ENCODE measurements at regions not wholly inside any gene's neighbourhood (a gene's known extent, or its start where the extent isn't known, plus 50 kb on each side); places are given as distances from the start of the nearest gene placed in this dataset.
"Not testable (repeated sequence)": the region's sequence is repeated elsewhere in the genome, so short reads cannot be mapped to it uniquely, and the experiment has no call there.

GRCh38 chr7:65631236-65631635 is 241.6 kb upstream of the VKORC1L1 start:
- DNase-seq, result not testable (repeated sequence)

- DNase-seq, result not testable (repeated sequence)
Observed at GRCh38 chr7:65633587-65634404, 239.1 kb upstream of the VKORC1L1 start.

GRCh38 chr7:65638918-65639317 is 234.0 kb upstream of the VKORC1L1 start:
- not testable (repeated sequence) for DNase-seq

GRCh38 chr7:65639717-65640116 is 233.2 kb upstream of the VKORC1L1 start:
- DNase-seq, result not testable (repeated sequence)

- DNase-seq, result not testable (repeated sequence)
Observed at GRCh38 chr7:65643498-65643897, 229.4 kb upstream of the VKORC1L1 start.

- not testable (repeated sequence) for DNase-seq
Observed at GRCh38 chr7:65647153-65647964, 225.5 kb upstream of the VKORC1L1 start.

- DNase-seq, result not testable (repeated sequence)
Observed at GRCh38 chr7:65651174-65651573, 221.7 kb upstream of the VKORC1L1 start.

- DNase-seq, result not testable (repeated sequence)
Observed at GRCh38 chr7:65651826-65652592, 220.9 kb upstream of the VKORC1L1 start.

- not testable (repeated sequence) for DNase-seq
Observed at GRCh38 chr7:65652669-65653068, 220.2 kb upstream of the VKORC1L1 start.

- not testable (repeated sequence) for DNase-seq
Observed at GRCh38 chr7:65656494-65657188, 216.2 kb upstream of the VKORC1L1 start.

GRCh38 chr7:65683362-65683761 is 189.5 kb upstream of the VKORC1L1 start:
- not testable (repeated sequence) for DNase-seq

GRCh38 chr7:65699026-65699714 is 173.7 kb upstream of the VKORC1L1 start:
- DNase-seq, result not testable (repeated sequence)

GRCh38 chr7:65699715-65700356 is 173.0 kb upstream of the VKORC1L1 start:
- not testable (repeated sequence) for DNase-seq

- not testable (repeated sequence) for DNase-seq
Observed at GRCh38 chr7:65719123-65719798, 153.6 kb upstream of the VKORC1L1 start.

- peak; percentile 20 for DNase-seq
Observed at GRCh38 chr7:65722361-65722792, 150.5 kb upstream of the VKORC1L1 start.

- not testable (repeated sequence) for DNase-seq
Observed at GRCh38 chr7:65727182-65727581, 145.7 kb upstream of the VKORC1L1 start.

GRCh38 chr7:65731129-65731528 is 141.7 kb upstream of the VKORC1L1 start:
- no peak for DNase-seq

- no peak for DNase-seq
Observed at GRCh38 chr7:65731562-65732035, 141.3 kb upstream of the VKORC1L1 start.

- DNase-seq, result no peak
Observed at GRCh38 chr7:65744406-65744805, 128.5 kb upstream of the VKORC1L1 start.

GRCh38 chr7:65746398-65746669 is 126.5 kb upstream of the VKORC1L1 start:
- DNase-seq, result no peak

GRCh38 chr7:65749039-65749438 is 123.8 kb upstream of the VKORC1L1 start:
- DNase-seq, result no peak
